LNCAP (cell line): ENCODE measurements at regions not wholly inside any gene's neighbourhood (a gene's known extent, or its start where the extent isn't known, plus 50 kb on each side); places are given as distances from the start of the nearest gene placed in this dataset.

Experiments
- CTCF ChIP-seq: fragments of 450-650 bp; IDR thresholded peaks from 2 replicates; pipeline ENCODE4 v1.5.1; 2017; ENCODE audit warnings: mild to moderate bottlenecking

- no peak for TF ChIP-seq CTCF
These were observed 245.6 kb downstream of the LURAP1L start for GRCh38 chr9:13020146-13021040.

DNA sequence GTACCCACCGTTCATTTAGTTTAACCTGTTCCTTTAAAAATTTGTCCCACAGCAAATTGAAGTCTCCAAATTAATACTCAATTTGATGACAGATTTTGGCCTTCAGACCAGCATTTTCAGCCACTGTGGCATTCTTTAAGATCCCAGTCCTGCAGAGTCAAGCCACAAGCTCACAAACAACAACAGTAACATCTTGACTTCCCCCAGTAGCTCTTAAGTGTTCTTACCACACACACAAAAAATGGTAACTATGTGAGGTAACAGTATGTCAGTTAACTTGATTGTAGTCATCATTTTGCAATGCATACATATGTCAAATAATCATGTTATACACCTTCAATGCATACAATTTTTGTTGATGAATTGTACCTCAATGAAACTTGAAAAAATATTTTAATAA, 247.9 kb downstream of the LURAP1L start:
- no peak for TF ChIP-seq CTCF

- TF ChIP-seq CTCF: no peak
These were observed 248.7 kb downstream of the LURAP1L start for GRCh38 chr9:13023498-13023897.

GRCh38 chr9:13026956-13027355, 252.1 kb downstream of the LURAP1L start:
- TF ChIP-seq CTCF: no peak

DNA sequence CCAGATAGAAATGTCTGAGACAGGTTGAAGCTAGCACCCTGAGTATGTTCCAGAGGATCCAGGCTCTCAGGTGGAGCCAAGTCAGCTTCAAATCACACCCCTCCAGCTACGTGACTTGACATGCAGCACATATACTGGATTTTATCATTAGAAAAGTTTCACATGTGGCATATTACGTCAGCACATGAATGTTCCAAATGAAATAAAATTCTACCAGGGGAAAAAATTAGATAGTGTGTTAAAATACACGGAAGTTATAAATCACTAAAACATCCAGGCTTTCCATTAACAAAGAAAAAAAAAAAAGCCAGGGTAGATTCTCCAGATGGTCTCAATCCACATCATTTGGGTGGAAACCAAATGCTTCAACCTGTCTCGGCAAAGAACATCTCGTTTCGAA, 251.6 kb downstream of the MPDZ start:
- TF ChIP-seq CTCF: no peak

DNA sequence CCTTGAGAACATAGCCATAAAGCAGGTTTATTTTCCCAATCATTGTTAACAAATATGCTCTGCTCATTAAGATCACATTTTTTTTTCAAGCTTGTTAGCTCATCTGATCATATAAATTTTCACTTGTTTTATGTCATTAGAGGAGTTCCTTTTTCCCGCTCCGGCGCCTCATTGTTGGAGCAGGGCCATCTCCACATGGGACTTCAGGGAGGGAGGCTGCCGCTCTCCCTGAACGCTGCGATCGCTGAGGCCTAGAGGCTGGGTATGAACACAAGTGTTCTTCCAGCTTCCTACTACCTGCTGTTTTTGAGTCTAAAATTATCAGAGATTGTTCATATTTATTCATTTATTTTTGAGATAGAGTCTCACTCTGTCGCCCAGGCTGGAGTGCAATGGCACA, 246.9 kb downstream of the MPDZ start:
- no peak for TF ChIP-seq CTCF

DNA sequence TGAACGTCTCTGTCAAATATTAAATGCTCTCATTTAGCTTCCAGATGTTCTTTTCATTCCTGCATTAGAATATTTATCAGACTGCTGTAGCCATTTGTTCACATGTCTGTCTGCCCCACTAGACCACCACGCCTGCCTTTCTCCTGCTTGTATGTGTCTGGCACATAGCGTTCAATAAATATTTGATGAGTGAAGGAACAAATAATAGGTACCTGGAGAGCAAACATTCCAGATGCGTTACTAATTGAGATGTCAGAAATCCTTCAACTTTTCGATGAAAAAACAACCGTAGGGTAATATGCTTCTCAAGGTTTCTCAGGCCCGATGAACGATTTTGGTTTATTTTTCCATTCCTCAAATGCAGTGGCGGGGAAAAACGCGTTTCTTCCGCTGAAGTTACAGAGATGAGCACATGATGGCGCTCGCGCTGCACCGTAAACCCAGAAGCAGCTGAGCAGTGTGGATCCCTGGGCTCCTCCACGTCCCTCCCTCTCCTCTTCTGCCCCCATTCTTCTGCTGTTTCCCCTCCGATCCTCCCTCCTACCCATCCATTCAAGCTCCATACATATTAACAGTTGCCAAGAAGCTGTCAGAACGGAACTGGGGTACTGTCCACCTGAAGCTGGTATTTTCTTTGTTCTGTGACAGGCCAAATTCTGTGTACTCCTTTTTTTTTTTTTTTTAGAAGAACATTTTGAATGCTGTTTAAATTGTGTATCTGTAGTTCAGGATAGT, 245.4 kb downstream of the MPDZ start:
- peak; percentile 89 for TF ChIP-seq CTCF
